ENCODE measurements at regions not wholly inside any gene's neighbourhood (a gene's known extent, or its start where the extent isn't known, plus 50 kb on each side); places are given as distances from the start of the nearest gene placed in this dataset.

DNA sequence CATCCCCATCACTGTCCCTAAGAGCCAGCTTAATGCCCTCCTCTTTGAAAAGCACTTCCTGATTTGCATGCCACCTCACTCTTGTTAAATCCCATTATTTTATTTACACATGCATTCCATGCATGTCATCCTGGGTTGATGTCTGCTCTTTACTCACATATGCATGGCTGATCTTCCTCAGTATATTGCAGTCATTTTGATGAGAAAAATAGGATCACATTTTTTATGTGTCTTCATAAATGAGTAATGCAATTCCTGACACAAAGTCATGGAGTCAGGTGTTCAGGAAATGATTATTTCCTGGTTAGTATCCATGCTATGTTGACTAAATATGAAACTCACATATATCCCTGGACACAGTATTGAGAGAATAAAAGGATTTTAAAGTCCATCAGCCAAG lies 204.7 kb downstream of the SLIT2 start:
- no peak for DNase-seq (ENCODE audit: low read depth, low spot score)
- Mint-ChIP-seq H3K4me3 (no peak overlapping the region), H3K27me3 (ENCODE audit: low read depth) (no peaks in the 10 kb centered on the region), H3K9me3 (no peaks in the 10 kb centered on the region), H3K4me1 (peaks cover 18% of the 10 kb centered on the region), H3K27ac (ENCODE audit: unreplicated experiment) (no peak overlapping the region), H3K36me3 (ENCODE audit: low read depth) (no peaks in the 10 kb centered on the region)
- TF ChIP-seq, protein P1, sequence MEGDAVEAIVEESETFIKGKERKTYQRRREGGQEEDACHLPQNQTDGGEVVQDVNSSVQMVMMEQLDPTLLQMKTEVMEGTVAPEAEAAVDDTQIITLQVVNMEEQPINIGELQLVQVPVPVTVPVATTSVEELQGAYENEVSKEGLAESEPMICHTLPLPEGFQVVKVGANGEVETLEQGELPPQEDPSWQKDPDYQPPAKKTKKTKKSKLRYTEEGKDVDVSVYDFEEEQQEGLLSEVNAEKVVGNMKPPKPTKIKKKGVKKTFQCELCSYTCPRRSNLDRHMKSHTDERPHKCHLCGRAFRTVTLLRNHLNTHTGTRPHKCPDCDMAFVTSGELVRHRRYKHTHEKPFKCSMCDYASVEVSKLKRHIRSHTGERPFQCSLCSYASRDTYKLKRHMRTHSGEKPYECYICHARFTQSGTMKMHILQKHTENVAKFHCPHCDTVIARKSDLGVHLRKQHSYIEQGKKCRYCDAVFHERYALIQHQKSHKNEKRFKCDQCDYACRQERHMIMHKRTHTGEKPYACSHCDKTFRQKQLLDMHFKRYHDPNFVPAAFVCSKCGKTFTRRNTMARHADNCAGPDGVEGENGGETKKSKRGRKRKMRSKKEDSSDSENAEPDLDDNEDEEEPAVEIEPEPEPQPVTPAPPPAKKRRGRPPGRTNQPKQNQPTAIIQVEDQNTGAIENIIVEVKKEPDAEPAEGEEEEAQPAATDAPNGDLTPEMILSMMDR (conservative IDR thresholded peaks at IDR 0.05), result no peak

DNA sequence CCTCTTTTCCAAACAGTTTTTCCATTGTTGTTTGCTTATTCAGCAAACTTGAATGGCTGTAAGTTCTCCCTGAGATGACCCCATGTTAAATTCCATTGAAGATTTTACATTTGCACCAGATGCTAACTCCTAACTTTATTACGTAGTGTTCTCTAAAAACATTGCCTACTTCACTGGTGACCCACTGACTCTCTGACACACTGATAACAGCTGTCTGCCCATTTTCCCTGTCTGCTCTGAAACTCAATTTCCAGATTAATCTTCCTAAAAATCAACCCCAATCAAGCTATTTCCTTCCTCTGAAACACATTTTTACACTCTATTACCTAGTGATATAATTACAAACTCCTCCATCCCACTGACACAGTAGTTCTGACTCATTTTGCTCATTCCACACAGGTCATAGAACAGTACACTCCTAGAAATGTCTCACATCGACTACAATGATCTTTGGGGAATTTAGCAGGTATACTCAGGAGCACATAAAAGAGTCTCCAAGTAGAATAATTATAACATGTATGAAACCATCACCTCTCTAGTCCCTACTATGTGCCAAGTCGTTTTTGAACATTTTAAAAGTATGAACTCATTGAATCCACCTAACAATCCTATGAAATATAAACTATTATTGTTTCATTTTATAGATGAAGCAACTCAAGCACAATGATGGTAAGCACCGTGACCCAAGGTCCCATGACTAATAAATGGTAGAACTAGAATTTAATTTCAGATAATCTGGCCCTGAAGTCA lies 210.9 kb downstream of the SLIT2 start:
- H3K27ac Mint-ChIP-seq (ENCODE audit: unreplicated experiment), result no peak overlapping the region
- DNase-seq (ENCODE audit: low read depth, low spot score), result no peak
- H3K4me1 Mint-ChIP-seq, result no peaks in the 10 kb centered on the region
- TF ChIP-seq, protein P1 (conservative IDR thresholded peaks at IDR 0.05), result no peak
- no peaks in the 10 kb centered on the region for H3K27me3 Mint-ChIP-seq (ENCODE audit: low read depth)
- H3K4me3 Mint-ChIP-seq, result no peak overlapping the region
- no peaks in the 10 kb centered on the region for H3K36me3 Mint-ChIP-seq (ENCODE audit: low read depth)
- H3K9me3 Mint-ChIP-seq, result peaks cover 3% of the 10 kb centered on the region

DNA sequence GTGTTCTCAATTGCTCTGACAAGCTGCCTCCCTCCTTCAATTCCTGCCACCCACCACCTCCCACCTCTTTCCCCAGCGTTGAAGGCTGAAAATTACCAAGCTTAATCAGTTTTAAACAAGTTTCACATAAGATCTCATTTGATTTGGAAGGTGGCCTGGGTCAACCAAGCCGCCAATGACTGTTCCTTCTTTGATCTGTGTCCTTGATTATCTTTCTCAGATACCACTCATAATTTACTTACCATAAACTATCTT lies 211.4 kb downstream of the SLIT2 start:
- TF ChIP-seq, protein P1 (conservative IDR thresholded peaks at IDR 0.05), result no peak
- H3K27ac Mint-ChIP-seq (ENCODE audit: unreplicated experiment), result no peak overlapping the region

DNA sequence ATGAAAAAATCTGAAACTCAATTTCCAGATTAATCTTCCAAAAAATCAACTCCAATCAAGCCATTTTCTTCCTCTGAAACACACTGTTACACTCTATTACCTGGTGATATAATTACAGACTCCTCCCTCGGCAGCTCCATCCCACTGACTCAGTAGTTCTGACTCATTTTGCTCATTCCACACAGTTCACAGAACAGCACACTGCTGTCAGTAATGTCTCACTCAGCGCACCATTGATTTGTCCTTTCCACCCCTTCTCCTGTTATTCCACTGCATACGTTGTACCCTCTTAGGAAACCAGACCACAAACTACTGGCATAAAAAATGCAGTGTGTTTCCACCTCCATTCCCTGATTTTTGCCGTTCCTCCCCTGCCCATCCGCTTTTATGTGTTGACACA lies 212.7 kb downstream of the SLIT2 start:
- TF ChIP-seq, protein P1 (conservative IDR thresholded peaks at IDR 0.05), result no peak
- H3K27me3 Mint-ChIP-seq (ENCODE audit: low read depth), result no peaks in the 10 kb centered on the region
- H3K27ac Mint-ChIP-seq (ENCODE audit: unreplicated experiment), result no peak overlapping the region
- H3K4me3 Mint-ChIP-seq, result no peak overlapping the region
- DNase-seq (ENCODE audit: low read depth, low spot score), result no peak
- peaks cover 3% of the 10 kb centered on the region for H3K9me3 Mint-ChIP-seq
- H3K36me3 Mint-ChIP-seq (ENCODE audit: low read depth), result no peaks in the 10 kb centered on the region
- no peaks in the 10 kb centered on the region for H3K4me1 Mint-ChIP-seq

More for the DNA sequence above, 211.4 kb downstream of the SLIT2 start:
- DNase-seq (ENCODE audit: low read depth, low spot score), result no peak
- Mint-ChIP-seq H3K4me1 (no peaks in the 10 kb centered on the region), H3K9me3 (peaks cover 3% of the 10 kb centered on the region), H3K27me3 (ENCODE audit: low read depth) (no peaks in the 10 kb centered on the region), H3K4me3 (no peak overlapping the region), H3K36me3 (ENCODE audit: low read depth) (no peaks in the 10 kb centered on the region)

DNA sequence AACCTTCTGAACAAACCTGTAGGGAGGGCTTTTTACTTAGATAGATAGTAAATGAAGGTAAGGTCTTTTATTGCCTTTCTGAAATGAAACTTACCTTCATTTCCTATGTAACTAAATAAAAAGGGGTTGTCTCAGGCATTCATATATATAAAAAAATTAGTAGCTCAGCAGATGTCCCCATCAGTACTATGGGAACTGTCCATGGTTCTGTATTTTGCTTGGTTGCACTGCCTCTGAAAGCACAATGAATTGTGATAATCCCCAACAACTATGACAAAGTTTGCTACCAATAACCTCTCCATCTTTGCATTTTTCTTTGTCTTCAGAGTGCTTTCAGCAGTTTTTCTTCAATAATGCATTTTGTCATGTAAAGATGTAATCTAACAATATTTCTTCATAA lies 222.4 kb downstream of the SLIT2 start:
- TF ChIP-seq, protein P1 (conservative IDR thresholded peaks at IDR 0.05), result no peak
- no peaks in the 10 kb centered on the region for H3K36me3 Mint-ChIP-seq (ENCODE audit: low read depth)
- no peak for DNase-seq (ENCODE audit: low read depth, low spot score)
- no peaks in the 10 kb centered on the region for H3K27me3 Mint-ChIP-seq (ENCODE audit: low read depth)
- no peak overlapping the region for H3K27ac Mint-ChIP-seq (ENCODE audit: unreplicated experiment)
- no peaks in the 10 kb centered on the region for H3K9me3 Mint-ChIP-seq
- H3K4me3 Mint-ChIP-seq, result no peak overlapping the region
- H3K4me1 Mint-ChIP-seq, result no peaks in the 10 kb centered on the region

All from neural crest cell (in vitro differentiated cells).